ENCODE measurements at regions not wholly inside any gene's neighbourhood (a gene's known extent, or its start where the extent isn't known, plus 50 kb on each side); places are given as distances from the start of the nearest gene placed in this dataset.

- no peak for TF ChIP-seq CTCF (IDR thresholded peaks at IDR 0.05)
- no peak for TF ChIP-seq EZH2 (IDR thresholded peaks at IDR 0.05; ENCODE audit: borderline replicate concordance, insufficient read depth, low read depth, low read length, poor library complexity, severe bottlenecking)
Measured at GRCh38 chr9:120065151-120065550, 514.8 kb downstream of the CDK5RAP2 start.
